ENCODE measurements at regions not wholly inside any gene's neighbourhood (a gene's known extent, or its start where the extent isn't known, plus 50 kb on each side); places are given as distances from the start of the nearest gene placed in this dataset.

- no peak overlapping the region for H3K4me3 ChIP-seq (ENCODE audit: low read depth, low read length)
- no peak for DNase-seq (ENCODE audit: low read depth)
- TF ChIP-seq, protein P1, sequence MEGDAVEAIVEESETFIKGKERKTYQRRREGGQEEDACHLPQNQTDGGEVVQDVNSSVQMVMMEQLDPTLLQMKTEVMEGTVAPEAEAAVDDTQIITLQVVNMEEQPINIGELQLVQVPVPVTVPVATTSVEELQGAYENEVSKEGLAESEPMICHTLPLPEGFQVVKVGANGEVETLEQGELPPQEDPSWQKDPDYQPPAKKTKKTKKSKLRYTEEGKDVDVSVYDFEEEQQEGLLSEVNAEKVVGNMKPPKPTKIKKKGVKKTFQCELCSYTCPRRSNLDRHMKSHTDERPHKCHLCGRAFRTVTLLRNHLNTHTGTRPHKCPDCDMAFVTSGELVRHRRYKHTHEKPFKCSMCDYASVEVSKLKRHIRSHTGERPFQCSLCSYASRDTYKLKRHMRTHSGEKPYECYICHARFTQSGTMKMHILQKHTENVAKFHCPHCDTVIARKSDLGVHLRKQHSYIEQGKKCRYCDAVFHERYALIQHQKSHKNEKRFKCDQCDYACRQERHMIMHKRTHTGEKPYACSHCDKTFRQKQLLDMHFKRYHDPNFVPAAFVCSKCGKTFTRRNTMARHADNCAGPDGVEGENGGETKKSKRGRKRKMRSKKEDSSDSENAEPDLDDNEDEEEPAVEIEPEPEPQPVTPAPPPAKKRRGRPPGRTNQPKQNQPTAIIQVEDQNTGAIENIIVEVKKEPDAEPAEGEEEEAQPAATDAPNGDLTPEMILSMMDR (IDR thresholded peaks at IDR 0.05; ENCODE audit: low read depth, low read length, missing control alignments) = no peak
Measured at GRCh38 chr9:86816366-86816765, 130.9 kb downstream of the GAS1 start.

GRCh38 chr9:86812616-86813015 is 134.7 kb downstream of the GAS1 start:
- no peak overlapping the region for H3K4me3 ChIP-seq (ENCODE audit: low read depth, low read length)
- no peak for DNase-seq (ENCODE audit: low read depth)
- TF ChIP-seq, protein P1 (IDR thresholded peaks at IDR 0.05; ENCODE audit: low read depth, low read length, missing control alignments) = no peak

DNA sequence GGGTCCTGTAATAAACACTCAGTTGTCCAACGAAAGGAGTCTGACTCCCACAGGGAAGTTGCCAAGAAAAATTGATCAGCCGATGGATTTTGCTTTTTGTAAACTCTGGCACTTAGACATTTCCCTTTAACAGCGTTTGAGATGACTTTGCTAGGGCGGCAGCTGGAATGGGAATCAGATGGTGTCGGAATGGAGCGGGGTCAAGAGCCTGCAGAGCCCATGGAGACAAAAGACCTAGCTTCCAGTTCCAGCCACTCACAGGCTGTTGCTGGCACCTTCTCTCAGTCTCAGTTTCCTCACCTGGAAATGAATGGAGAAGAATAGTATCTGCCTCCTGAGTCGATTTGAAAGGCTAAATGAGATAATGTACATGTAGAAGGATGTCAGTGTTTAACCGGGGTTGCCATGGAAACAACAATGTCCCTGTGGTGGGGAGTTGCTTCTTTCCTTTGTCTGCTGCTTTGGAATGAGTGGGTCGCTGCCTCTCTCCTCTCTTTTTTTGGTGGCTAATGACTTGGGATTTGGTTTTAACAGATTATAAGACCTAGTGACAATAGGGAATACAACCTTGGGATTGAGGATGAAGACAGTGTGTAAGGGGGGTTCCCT is 137.4 kb downstream of the GAS1 start:
- H3K4me3 ChIP-seq (ENCODE audit: low read depth, low read length) = no peak overlapping the region
- DNase-seq (ENCODE audit: low read depth) = no peak
- TF ChIP-seq, protein P1 (IDR thresholded peaks at IDR 0.05; ENCODE audit: low read depth, low read length, missing control alignments) = no peak

DNA sequence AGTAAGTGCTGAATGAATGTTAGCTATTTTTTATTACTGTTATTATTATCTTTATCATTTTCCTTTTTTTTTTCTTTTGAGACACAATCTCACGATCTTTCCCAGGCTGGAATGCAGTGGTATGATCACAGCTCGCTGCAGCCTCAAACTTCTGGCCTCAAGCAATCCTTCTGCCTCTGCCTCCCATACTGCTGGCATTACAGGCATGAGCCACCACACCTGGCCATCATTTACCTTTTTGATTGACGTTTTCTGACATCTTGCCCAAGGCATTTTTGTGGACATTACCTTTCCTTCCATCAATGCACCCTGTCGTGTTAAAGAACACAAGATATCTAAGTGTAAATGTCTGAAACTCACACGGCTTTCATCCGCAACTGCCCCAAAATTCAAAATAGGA is 138.2 kb downstream of the GAS1 start:
- DNase-seq (ENCODE audit: low read depth) = no peak

DNA sequence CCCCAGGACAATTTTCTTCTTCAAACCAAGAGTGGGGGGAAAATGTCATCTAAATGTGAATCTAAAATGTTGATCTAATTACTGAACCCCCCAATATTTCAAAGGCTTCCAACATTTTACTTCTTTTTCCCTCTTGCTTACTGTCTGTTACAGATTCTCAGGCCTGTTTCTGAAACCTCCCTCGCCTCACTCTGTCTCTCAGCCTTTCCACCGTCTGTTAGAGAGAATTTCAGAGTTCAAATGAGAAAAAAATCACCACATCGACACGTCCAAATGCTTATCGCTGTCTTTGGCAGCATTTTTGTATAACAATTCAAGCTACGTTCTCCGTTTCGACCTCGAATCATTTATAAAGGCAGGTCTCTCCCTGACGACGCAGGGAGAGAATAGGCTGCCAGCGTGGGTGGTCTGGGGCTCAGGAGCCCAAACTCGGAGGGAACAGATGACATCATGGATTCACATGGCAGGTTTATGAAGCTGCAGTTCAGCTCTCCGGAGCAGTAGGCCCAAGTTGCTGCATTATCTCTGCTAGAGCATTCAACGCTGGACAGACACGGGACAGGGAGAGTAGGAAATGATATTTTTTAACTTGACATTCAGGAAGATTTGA is 139.8 kb downstream of the GAS1 start:
- no peak for DNase-seq (ENCODE audit: low read depth)
- TF ChIP-seq, protein P1 (IDR thresholded peaks at IDR 0.05; ENCODE audit: low read depth, low read length, missing control alignments) = no peak
- no peak overlapping the region for H3K4me3 ChIP-seq (ENCODE audit: low read depth, low read length)

More for the DNA sequence above, 138.2 kb downstream of the GAS1 start:
- no peak overlapping the region for H3K4me3 ChIP-seq (ENCODE audit: low read depth, low read length)
- TF ChIP-seq, protein P1 (IDR thresholded peaks at IDR 0.05; ENCODE audit: low read depth, low read length, missing control alignments) = no peak

GRCh38 chr9:86804011-86804410 is 143.3 kb downstream of the GAS1 start:
- TF ChIP-seq, protein P1 (IDR thresholded peaks at IDR 0.05; ENCODE audit: low read depth, low read length, missing control alignments) = no peak
- H3K4me3 ChIP-seq (ENCODE audit: low read depth, low read length) = no peak overlapping the region
- DNase-seq (ENCODE audit: low read depth) = no peak
